GM18868 (cell line): ENCODE measurements at regions not wholly inside any gene's neighbourhood (a gene's known extent, or its start where the extent isn't known, plus 50 kb on each side); places are given as distances from the start of the nearest gene placed in this dataset.

Experiments
- ATAC-seq: cut with Tn5 transposase; IDR thresholded peaks from one replicate; pipeline ENCODE4 v1.9.1; 2021; ENCODE audit warnings: mild to moderate bottlenecking, moderate library complexity; ENCODE audit not compliant: unreplicated experiment

- no peak for ATAC-seq
Measured at GRCh38 chr4:123869286-123870215, 473.0 kb downstream of the SPRY1 start.

GRCh38 chr4:123870216-123870876, 473.8 kb downstream of the SPRY1 start:
- no peak for ATAC-seq

DNA sequence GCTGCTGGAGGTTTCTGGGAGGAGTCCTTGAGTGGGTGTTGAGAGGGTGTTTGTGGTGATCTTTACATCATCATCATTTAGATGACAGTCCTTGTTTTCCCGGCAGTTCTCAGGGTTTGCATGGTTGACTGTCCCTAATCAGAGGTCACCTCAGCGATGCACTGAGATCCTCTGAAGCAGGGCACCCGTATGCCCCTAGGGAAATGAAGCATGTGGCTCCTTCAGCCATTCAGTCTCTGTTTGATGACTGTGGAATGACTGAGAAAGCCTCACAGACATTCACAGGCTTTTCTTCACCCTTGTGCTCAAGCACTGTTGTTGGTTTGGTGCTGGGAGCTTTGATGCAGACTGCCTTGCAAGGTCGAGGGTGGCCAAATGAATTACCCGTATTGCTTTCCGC, 474.7 kb downstream of the SPRY1 start:
- no peak for ATAC-seq

GRCh38 chr4:123874063-123874462, 477.5 kb downstream of the SPRY1 start:
- ATAC-seq = no peak

GRCh38 chr4:123876143-123876542, 479.5 kb downstream of the SPRY1 start:
- no peak for ATAC-seq

- no peak for ATAC-seq
Measured at GRCh38 chr4:123876671-123877101, 480.1 kb downstream of the SPRY1 start.

- no peak for ATAC-seq
Measured at GRCh38 chr4:123877551-123877950, 481.0 kb downstream of the SPRY1 start.

- no peak for ATAC-seq
Measured at GRCh38 chr4:123878976-123879375, 482.4 kb downstream of the SPRY1 start.

DNA sequence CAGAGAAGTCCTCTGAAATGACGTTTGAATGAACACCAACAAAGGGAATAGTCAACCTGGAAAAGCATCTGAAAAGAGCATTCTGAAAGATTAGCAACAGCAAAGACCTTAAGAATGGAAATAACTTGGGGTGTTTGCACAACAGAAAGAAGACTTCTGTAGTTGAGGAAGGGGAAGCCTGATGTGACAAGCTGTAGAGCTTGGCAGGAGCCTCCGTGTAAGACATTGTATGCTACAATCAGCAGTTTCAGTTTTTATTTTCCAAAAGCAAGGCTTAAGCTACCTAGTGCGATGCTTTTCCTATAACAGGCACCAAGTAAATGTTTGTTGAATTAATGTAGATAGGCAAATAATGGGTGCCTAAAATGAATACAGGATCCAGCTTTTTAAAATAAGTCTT, 484.0 kb downstream of the SPRY1 start:
- no peak for ATAC-seq

DNA sequence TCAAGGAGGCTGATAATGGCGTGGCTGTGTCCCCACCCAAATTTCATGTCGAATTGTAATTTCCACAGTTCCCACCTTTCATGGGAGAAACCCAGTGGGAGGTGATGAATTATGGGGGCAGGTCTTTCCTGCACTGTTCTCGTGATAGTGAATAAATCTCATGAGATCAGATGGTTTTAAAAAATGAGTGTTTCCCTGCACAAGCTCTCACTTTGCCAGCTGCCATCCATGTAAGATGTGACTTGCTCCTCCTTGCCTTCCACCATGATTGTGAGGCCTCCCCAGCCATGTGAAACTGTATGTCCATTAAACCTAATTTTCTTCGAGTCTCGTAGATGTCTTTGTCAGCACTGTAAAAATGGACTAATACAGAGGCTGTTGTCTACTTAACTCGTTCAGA, 488.3 kb downstream of the SPRY1 start:
- ATAC-seq = no peak

GRCh38 chr4:123889507-123889906, 492.9 kb downstream of the SPRY1 start:
- ATAC-seq = no peak

DNA sequence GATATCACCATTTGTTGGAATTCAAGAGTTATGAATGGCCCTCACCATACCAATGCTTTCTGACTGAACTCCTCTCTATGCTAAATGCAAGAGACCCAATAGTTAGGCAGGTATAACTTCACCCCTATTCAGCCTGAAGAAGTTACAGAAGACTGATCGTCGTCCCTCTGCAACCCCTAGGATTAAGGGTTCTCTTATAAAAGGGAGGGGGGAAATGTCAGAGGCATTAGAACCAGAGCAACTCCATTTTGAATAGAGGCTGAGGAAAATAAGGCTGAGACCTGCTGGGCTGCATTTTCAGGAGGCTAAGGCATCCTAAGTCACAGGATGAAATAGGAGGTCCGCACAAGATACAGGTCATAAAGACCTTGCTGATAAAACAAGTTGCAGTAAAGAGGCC, 494.3 kb downstream of the SPRY1 start:
- no peak for ATAC-seq

- no peak for ATAC-seq
Measured at GRCh38 chr4:123891881-123892280, 495.3 kb downstream of the SPRY1 start.

DNA sequence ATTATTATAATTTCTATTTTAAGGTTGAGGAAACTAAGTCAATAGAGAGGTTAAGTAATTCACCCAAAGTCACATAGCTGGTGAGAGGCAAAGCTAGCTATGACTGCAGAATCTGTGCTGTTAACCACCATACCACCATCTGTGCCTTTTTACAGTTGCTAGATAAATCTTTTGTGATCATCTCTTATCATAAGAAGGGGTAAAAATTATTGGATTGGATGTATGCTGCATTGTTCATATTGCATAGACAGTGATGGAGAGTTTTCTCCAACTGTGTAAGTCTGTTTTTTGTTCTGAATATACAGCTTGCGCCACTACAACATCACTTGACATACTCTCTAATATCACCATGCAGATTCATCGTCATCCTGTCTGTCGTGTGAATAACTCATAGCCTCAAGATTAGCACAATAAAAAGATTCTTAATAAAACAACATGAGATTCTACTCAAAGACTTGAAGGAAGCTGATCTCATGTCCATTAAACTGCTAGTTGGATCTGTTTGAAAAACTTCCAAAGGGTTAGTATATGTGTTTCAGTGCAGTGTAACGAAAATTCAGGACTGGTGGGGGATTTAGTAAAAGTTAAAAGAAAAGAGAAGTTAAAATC, 495.9 kb downstream of the SPRY1 start:
- ATAC-seq = no peak

- ATAC-seq = no peak
Measured at GRCh38 chr4:123893011-123893981, 496.7 kb downstream of the SPRY1 start.

- ATAC-seq = no peak
Measured at GRCh38 chr4:123896446-123897071, 500.0 kb downstream of the SPRY1 start.

GRCh38 chr4:123898946-123899666, 502.5 kb downstream of the SPRY1 start:
- no peak for ATAC-seq

DNA sequence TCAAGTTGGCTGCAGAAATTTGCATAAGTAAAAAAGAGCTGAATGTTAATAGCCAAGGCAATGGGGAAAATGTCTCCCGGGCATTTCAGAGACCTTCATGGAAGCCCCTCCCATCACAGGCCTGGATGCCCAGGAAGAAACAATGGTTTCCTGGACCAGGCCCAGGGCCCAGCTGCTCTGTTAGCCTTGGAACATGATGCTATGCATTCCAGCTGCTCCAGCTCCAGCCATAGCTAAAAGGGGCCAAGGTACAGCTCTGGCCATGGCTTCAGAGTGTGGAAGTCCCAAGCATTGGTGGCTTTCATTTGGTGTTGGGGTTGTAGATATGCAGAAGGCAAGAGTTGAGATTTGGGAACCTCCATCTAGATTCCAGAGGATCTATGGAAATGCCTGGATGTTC, 508.3 kb downstream of the SPRY1 start:
- ATAC-seq = no peak

GRCh38 chr4:123913598-123913997, 517.0 kb downstream of the SPRY1 start:
- ATAC-seq = no peak
